ENCODE measurements at regions not wholly inside any gene's neighbourhood (a gene's known extent, or its start where the extent isn't known, plus 50 kb on each side); places are given as distances from the start of the nearest gene placed in this dataset.
"Not testable (repeated sequence)": the region's sequence is repeated elsewhere in the genome, so short reads cannot be mapped to it uniquely, and the experiment has no call there.

DNA sequence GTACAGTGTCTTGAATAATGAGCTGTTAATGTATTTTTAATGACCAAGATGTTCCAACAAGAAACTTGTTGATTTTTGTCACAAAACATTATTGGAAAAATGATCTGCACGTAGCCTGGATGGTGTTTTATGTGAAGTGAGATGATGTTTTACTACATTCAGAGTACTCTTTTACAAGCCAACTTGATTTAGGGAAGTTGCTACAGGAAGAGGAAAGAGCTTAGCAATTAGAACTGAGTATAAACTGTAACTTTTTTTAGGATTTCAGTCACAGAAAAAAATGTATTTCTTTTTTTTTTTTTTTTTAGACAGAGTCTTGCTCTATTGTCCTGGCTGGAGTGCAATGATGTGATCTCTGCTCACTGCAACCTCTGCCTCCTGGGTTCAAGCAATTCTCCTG, 113.6 kb upstream of the ADRA1B start:
- Histone ChIP-seq H3K9me3 (ENCODE audit: insufficient read depth, low read depth, low read length) (no peaks in the 10 kb centered on the region; the same call in 1 of the 2 replicates), H3K36me3 (ENCODE audit: insufficient read depth, low read depth, low read length) (no peaks in the 10 kb centered on the region), H3K27me3 (ENCODE audit: insufficient read depth, low read length) (no peaks in the 10 kb centered on the region), H3K27ac (ENCODE audit: low read length) (no peak overlapping the region), H3K4me3 (ENCODE audit: low read length) (no peak overlapping the region), H3K9ac (ENCODE audit: low read depth, low read length) (no peak overlapping the region), H3K4me1 (ENCODE audit: insufficient read depth, low read length) (no peaks in the 10 kb centered on the region)

DNA sequence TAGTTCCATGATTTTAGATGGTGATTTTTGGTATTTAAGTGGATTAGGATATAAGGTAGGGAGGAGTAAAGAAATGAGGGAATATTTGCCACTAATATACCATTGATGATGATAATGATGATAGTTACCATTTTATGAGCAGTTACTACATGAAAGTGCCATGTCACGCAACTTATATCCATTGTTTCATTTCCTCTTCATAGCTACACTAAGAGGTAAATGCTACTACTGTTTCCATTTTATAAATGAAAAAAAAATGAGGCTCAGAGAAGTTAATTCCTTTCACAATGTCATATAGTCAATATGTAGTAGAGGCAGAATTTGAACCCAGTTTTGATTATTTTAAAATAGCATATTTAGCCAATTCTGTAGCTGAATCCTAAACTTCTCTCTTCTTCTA, 112.2 kb upstream of the ADRA1B start:
- H3K27ac ChIP-seq (ENCODE audit: low read length): no peak overlapping the region
- no peaks in the 10 kb centered on the region; the same call in 1 of the 2 replicates for H3K9me3 ChIP-seq (ENCODE audit: insufficient read depth, low read depth, low read length)
- H3K27me3 ChIP-seq (ENCODE audit: insufficient read depth, low read length): no peaks in the 10 kb centered on the region
- H3K9ac ChIP-seq (ENCODE audit: low read depth, low read length): no peak overlapping the region
- H3K36me3 ChIP-seq (ENCODE audit: insufficient read depth, low read depth, low read length): no peaks in the 10 kb centered on the region
- no peaks in the 10 kb centered on the region for H3K4me1 ChIP-seq (ENCODE audit: insufficient read depth, low read length)
- no peak overlapping the region for H3K4me3 ChIP-seq (ENCODE audit: low read length)

DNA sequence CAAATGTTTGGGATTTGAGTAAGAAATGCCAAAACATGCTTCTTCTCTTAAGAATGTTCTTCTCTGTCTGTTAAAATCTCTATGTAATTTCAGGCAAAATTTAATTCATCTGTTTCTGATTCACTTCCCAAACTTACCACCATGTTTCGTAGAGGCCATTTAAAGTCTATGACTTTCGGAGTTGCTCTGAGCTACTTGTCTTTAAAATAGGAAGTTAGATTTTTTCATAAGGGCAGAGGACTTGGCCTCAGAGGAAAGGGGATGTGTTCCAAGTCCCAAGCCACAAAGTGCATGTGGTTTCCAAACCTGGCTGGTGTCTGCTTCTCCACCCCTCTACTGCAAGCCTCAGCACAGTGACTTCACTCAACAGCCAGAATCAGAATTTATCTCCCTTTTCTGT, 111.3 kb upstream of the ADRA1B start:
- H3K9me3 ChIP-seq (ENCODE audit: insufficient read depth, low read depth, low read length): no peaks in the 10 kb centered on the region; the same call in 1 of the 2 replicates
- no peaks in the 10 kb centered on the region for H3K4me1 ChIP-seq (ENCODE audit: insufficient read depth, low read length)
- no peak overlapping the region for H3K9ac ChIP-seq (ENCODE audit: low read depth, low read length)
- no peak overlapping the region for H3K4me3 ChIP-seq (ENCODE audit: low read length)
- no peaks in the 10 kb centered on the region for H3K27me3 ChIP-seq (ENCODE audit: insufficient read depth, low read length)
- no peak overlapping the region for H3K27ac ChIP-seq (ENCODE audit: low read length)
- no peaks in the 10 kb centered on the region for H3K36me3 ChIP-seq (ENCODE audit: insufficient read depth, low read depth, low read length)

DNA sequence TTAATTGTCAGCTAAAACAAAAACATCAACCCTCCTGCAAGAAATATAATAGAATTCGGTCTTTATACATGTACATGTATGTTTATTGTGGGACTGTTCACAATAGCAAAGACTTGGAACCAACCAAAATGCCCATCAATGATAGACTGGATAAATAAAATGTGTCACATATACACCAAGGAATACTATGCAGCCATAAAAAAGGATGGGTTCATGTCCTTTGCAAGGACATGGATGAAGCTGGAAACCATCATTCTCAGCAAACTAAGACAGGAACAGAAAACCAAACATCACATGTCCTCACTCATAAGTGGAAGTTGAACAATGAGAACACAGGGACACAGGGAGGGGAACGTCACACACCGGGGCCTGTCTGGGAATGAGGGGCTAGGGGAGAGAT, 109.1 kb upstream of the ADRA1B start:
- H3K27ac ChIP-seq (ENCODE audit: low read length); H3K27me3 ChIP-seq (ENCODE audit: insufficient read depth, low read length); H3K9me3 ChIP-seq (ENCODE audit: insufficient read depth, low read depth, low read length); H3K36me3 ChIP-seq (ENCODE audit: insufficient read depth, low read depth, low read length); H3K9ac ChIP-seq (ENCODE audit: low read depth, low read length); H3K4me3 ChIP-seq (ENCODE audit: low read length); H3K4me1 ChIP-seq (ENCODE audit: insufficient read depth, low read length): not testable (repeated sequence)

DNA sequence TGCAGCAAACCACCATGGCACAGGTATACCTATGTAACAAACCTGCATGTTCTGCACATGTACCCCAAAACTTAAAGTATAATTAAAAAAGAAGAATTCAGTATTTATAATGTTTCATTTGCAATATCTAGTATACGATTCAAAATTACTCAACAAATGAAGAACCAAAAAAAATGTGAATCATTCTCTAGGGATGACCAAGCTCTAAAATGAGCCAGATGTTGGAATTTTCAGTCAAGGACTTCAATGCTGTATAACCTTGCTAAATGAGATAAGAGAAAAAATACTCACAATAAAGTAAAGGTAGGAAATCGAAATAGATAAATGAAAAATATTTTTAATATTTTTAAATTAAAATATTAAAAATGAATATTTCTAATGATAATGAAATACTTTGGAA, 108.7 kb upstream of the ADRA1B start:
- no peaks in the 10 kb centered on the region for H3K27me3 ChIP-seq (ENCODE audit: insufficient read depth, low read length)
- no peak overlapping the region for H3K27ac ChIP-seq (ENCODE audit: low read length)
- H3K4me1 ChIP-seq (ENCODE audit: insufficient read depth, low read length): no peaks in the 10 kb centered on the region
- H3K36me3 ChIP-seq (ENCODE audit: insufficient read depth, low read depth, low read length): no peaks in the 10 kb centered on the region
- no peak overlapping the region for H3K4me3 ChIP-seq (ENCODE audit: low read length)
- no peaks in the 10 kb centered on the region; the same call in 1 of the 2 replicates for H3K9me3 ChIP-seq (ENCODE audit: insufficient read depth, low read depth, low read length)
- H3K9ac ChIP-seq (ENCODE audit: low read depth, low read length): no peak overlapping the region

DNA sequence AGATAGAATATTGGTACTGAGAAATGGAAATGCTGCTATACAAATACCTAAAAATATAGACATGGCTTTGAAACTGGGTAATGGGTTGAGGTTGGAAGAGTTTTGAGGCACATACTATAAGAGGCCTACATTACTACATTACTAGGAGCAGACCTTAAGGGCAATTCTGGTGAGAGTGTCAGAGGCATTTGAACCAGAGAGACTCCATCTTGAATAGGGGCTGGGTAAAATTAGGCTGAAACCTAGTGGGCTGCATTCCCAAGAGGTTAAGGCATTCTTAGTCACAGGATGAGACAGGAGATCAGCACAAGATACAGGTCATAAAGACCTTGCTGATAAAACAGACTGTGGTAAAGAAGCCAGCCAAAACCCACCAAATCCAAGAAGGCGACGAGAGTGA, 104.6 kb upstream of the ADRA1B start:
- H3K9ac ChIP-seq (ENCODE audit: low read depth, low read length): no peak overlapping the region
- H3K9me3 ChIP-seq (ENCODE audit: insufficient read depth, low read depth, low read length): no peaks in the 10 kb centered on the region; the same call in 1 of the 2 replicates
- peaks cover 5% of the 10 kb centered on the region; the same call in 1 of the 2 replicates for H3K4me1 ChIP-seq (ENCODE audit: insufficient read depth, low read length)
- no peak overlapping the region for H3K27ac ChIP-seq (ENCODE audit: low read length)
- no peaks in the 10 kb centered on the region for H3K36me3 ChIP-seq (ENCODE audit: insufficient read depth, low read depth, low read length)
- no peak overlapping the region for H3K4me3 ChIP-seq (ENCODE audit: low read length)
- no peaks in the 10 kb centered on the region for H3K27me3 ChIP-seq (ENCODE audit: insufficient read depth, low read length)

DNA sequence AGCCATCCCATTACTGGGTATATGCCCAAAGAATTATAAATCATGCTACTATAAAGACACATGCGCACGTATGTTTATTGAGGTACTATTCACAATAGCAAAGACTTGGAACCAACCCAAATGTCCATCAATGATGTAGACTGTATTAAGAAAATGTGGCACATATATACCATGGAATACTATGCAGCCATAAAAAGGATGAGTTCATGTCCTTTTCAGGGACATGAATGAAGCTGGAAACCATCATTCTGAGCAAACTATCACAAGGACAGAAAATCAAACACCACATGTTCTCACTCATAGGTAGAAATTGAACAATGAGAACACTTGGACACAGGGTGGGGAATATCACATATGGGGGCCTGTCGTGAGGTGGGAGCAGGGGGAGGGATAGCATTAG, 103.5 kb upstream of the ADRA1B start:
- H3K9me3 ChIP-seq (ENCODE audit: insufficient read depth, low read depth, low read length); H3K4me3 ChIP-seq (ENCODE audit: low read length); H3K4me1 ChIP-seq (ENCODE audit: insufficient read depth, low read length); H3K36me3 ChIP-seq (ENCODE audit: insufficient read depth, low read depth, low read length); H3K27me3 ChIP-seq (ENCODE audit: insufficient read depth, low read length); H3K27ac ChIP-seq (ENCODE audit: low read length); H3K9ac ChIP-seq (ENCODE audit: low read depth, low read length): not testable (repeated sequence)

DNA sequence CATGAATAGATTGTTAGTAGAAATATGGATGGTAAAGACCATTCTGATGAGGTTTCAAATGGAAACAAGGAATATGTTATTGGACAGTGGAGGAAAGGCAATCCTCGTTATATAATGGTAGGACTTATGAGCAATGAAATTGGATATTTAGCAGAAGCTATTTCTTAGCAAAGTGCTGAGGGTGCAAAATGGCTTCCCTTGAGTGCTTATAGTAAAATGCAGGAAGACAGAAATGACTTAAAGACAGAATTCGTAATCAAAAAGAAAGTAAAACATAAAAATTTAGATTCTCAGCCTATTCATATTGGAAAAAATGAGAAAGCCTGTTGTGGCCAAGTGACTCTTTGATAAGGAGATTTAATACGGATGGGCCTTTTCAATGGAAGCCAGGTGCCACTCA, 102.1 kb upstream of the ADRA1B start:
- no peak overlapping the region for H3K9ac ChIP-seq (ENCODE audit: low read depth, low read length)
- no peaks in the 10 kb centered on the region for H3K27me3 ChIP-seq (ENCODE audit: insufficient read depth, low read length)
- peaks cover 5% of the 10 kb centered on the region; the same call in 1 of the 2 replicates for H3K4me1 ChIP-seq (ENCODE audit: insufficient read depth, low read length)
- no peaks in the 10 kb centered on the region for H3K36me3 ChIP-seq (ENCODE audit: insufficient read depth, low read depth, low read length)
- H3K9me3 ChIP-seq (ENCODE audit: insufficient read depth, low read depth, low read length): no peaks in the 10 kb centered on the region
- no peak overlapping the region for H3K4me3 ChIP-seq (ENCODE audit: low read length)
- no peak overlapping the region for H3K27ac ChIP-seq (ENCODE audit: low read length)

DNA sequence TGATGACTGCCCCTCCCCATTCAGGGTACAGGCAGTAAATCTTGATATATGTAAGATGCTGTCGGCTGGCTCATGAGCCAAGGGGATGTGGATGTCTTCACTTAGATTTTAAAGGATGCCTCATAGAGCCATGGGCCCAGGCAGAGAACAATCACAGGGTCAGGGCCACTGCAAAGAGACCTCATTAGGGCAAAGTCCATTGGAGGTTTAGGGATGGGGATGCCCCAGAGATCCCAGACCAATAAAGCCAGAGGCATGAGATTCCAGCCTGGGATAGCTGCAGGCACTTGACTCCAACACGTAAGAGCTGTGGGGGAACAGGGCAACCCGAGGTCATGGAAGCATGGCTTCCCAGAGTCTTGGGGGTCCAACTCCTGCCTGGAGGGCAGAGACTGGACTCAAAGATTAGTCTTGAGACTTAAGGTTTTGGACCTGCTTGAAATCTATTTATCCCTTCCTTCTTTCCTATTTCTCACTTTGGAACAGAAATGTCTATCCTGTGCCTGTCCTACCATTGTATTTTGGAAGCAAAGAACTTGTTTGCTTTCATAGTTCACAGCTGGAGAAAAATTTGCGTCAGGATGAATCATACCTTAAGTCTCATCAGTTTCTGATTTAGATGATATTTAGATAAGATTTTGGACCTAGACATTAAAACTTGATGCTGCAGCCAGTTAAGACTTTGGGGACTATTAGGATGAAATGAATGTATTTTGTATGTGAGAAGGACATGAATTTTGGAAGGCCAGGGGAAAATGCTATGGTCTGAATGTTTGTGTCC, 101.3 kb upstream of the ADRA1B start:
- H3K27ac ChIP-seq (ENCODE audit: low read length): no peak overlapping the region
- H3K9me3 ChIP-seq (ENCODE audit: insufficient read depth, low read depth, low read length): no peaks in the 10 kb centered on the region
- H3K4me3 ChIP-seq (ENCODE audit: low read length): no peak overlapping the region
- no peaks in the 10 kb centered on the region for H3K36me3 ChIP-seq (ENCODE audit: insufficient read depth, low read depth, low read length)
- peaks cover 5% of the 10 kb centered on the region; the same call in 1 of the 2 replicates for H3K4me1 ChIP-seq (ENCODE audit: insufficient read depth, low read length)
- H3K27me3 ChIP-seq (ENCODE audit: insufficient read depth, low read length): no peaks in the 10 kb centered on the region
- no peak overlapping the region for H3K9ac ChIP-seq (ENCODE audit: low read depth, low read length)

DNA sequence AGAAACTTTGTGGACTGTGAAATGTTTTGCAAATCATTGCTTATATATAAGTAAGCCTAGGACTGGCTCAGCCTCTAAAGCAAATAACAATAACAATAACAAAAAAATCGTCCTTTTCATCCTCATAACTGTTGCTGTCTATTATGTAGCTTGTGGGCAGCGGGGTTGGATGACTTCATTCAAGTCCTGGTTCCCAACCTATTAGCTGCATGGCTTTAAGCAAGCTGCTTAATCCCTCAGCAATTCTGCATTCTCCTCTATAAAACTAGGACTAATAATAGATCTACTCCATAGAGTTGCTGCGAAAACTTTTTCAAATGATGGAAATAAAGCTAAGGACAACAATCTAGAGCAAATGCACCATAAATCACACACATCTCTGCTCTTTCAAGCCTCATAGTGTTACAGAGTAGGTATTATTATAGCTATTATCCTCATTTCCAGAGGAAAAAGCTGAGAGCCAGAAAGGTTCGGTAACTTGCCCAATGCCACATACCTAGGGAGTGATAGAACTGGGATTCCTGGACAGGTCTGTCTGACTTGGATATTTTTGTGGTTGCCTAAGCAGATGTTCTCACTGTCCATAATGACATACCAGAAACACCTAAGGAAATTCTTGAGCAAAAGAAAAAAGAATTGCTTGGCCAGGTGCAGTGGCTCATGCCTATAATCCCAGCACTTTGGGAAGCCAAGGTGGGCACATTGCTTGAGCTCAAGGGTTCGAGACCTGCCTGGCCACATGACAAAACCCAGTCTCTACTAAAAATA, 98.8 kb upstream of the ADRA1B start:
- H3K4me3 ChIP-seq (ENCODE audit: low read length): no peak overlapping the region
- H3K36me3 ChIP-seq (ENCODE audit: insufficient read depth, low read depth, low read length): no peaks in the 10 kb centered on the region
- peaks cover 5% of the 10 kb centered on the region; the same call in 1 of the 2 replicates for H3K4me1 ChIP-seq (ENCODE audit: insufficient read depth, low read length)
- no peaks in the 10 kb centered on the region for H3K27me3 ChIP-seq (ENCODE audit: insufficient read depth, low read length)
- H3K27ac ChIP-seq (ENCODE audit: low read length): no peak overlapping the region
- H3K9ac ChIP-seq (ENCODE audit: low read depth, low read length): no peak overlapping the region
- H3K9me3 ChIP-seq (ENCODE audit: insufficient read depth, low read depth, low read length): no peaks in the 10 kb centered on the region

DNA sequence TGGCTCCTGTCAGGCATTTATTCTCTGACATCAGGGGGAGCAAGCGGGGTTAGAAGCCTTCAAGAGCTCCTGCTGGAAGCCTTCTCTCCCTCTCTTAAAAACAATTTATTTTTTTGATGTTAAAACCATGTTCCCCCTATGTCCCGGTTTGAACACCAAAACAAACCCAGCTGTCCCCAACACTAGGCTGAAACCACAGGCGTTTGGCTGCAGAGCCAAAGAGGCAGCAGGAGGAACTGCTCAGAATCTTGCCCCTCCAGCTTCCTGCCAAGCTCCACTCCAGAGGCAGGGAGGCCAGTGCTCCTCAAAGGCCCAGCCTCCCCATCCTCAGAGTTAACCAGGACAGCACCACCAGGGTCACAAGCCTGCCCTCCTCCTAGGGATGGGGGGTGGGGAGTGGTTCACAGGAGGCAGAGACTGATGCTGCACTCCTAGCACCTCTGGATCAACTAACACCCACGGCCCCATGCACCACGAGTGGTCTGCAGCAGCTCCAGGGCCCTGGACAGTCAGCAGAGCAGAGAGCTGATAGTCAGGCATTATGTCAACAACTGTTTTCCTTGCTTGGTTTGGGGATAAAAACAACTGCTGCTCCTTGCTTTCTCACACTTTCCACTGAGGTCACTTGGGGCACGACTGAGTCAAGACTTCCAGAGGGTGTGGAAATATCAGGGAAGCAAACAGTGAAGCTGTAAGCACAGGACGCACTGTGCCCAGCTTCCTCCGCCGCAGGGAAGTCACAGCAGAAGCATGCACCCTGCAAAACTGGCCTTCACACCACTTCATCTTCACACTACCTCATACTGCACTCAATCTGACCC, 96.5 kb upstream of the ADRA1B start:
- Histone ChIP-seq H3K9ac (ENCODE audit: low read depth, low read length) (no peak overlapping the region), H3K27me3 (ENCODE audit: insufficient read depth, low read length) (no peaks in the 10 kb centered on the region), H3K9me3 (ENCODE audit: insufficient read depth, low read depth, low read length) (no peaks in the 10 kb centered on the region), H3K4me1 (ENCODE audit: insufficient read depth, low read length) (peaks cover 5% of the 10 kb centered on the region; the same call in 1 of the 2 replicates), H3K4me3 (ENCODE audit: low read length) (no peak overlapping the region), H3K36me3 (ENCODE audit: insufficient read depth, low read depth, low read length) (no peaks in the 10 kb centered on the region), H3K27ac (ENCODE audit: low read length) (no peak overlapping the region)
